Fibroblast of villous mesenchyme (primary cell): ENCODE measurements at regions not wholly inside any gene's neighbourhood (a gene's known extent, or its start where the extent isn't known, plus 50 kb on each side); places are given as distances from the start of the nearest gene placed in this dataset.

Source experiments
- DNase-seq: peaks from one replicate; pipeline ENCODE4 v3.0.0-alpha.2; 2010; ENCODE audit warnings: low read depth
- H3K4me3 ChIP-seq: 2 replicates; pipeline ENCODE4 v1.5.1; 2011; ENCODE audit warnings: low read depth, mild to moderate bottlenecking, low read length
- TF ChIP-seq, protein P1 (sequence below): IDR thresholded peaks from 2 replicates; pipeline ENCODE4 v1.5.1; 2012; ENCODE audit warnings: low read depth, mild to moderate bottlenecking, low read length; ENCODE audit not compliant: insufficient read depth

DNA sequence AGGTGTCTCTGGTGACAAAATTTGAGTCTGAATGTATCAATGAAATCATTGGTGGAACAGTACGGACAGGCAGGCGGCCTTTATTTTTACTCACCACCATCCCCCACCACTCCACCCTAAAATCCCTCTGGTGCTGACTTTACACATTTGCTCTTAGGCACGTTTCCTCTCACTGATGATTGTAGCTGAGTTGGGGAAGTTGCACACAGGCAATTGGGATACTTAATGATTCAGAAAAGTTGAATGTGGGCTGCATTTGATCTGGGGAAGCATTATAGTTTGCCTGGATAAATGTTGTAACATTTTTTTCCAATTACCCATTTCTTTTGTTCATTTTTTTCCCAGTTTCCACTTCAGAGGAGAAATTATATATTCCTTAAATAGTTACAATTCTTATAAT lies 658.4 kb downstream of the TLR4 start:
- TF ChIP-seq, protein P1, sequence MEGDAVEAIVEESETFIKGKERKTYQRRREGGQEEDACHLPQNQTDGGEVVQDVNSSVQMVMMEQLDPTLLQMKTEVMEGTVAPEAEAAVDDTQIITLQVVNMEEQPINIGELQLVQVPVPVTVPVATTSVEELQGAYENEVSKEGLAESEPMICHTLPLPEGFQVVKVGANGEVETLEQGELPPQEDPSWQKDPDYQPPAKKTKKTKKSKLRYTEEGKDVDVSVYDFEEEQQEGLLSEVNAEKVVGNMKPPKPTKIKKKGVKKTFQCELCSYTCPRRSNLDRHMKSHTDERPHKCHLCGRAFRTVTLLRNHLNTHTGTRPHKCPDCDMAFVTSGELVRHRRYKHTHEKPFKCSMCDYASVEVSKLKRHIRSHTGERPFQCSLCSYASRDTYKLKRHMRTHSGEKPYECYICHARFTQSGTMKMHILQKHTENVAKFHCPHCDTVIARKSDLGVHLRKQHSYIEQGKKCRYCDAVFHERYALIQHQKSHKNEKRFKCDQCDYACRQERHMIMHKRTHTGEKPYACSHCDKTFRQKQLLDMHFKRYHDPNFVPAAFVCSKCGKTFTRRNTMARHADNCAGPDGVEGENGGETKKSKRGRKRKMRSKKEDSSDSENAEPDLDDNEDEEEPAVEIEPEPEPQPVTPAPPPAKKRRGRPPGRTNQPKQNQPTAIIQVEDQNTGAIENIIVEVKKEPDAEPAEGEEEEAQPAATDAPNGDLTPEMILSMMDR = no peak
- no peak overlapping the region for H3K4me3 ChIP-seq
- DNase-seq = no peak

DNA sequence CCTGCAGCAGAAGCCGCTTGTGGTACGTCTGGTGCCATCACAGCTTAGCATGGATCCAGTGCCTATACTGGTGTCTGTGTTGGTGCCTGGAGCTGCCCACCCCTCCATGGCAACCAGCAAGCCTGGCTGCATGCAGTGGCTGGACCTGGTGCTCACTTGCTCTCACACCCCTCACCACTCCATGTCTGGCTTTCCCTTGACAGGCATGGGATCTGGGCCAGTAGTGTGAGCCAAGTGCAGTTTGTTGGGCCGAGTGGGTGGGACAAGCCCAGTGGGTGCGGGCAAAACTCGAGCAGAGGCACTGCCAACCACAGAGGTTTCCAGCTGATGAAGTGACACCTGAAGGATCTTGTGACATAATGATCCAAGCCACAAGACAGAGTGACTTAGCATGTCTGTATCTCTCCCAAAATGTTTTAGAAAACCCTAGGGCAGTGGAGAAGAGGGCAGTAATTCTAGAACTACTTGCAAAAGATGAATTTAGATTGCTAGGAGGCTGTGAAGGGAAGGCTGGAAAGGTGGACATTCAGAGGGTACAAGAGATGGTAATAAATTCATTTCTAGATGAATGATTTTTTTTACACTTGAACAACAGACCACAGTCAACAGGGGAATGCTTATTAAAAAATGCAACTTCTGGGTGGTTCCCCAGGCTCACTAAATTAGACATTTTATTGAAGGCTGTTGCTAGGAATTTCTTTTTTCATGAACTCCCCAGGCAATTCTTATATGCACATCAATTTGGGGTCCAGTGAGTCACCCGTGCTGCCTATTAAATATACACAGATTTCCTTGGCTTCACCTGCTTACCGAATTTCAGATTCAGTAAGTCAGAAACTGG lies 660.3 kb downstream of the TLR4 start:
- no peak overlapping the region for H3K4me3 ChIP-seq
- DNase-seq = no peak
- TF ChIP-seq, protein P1 = no peak

DNA sequence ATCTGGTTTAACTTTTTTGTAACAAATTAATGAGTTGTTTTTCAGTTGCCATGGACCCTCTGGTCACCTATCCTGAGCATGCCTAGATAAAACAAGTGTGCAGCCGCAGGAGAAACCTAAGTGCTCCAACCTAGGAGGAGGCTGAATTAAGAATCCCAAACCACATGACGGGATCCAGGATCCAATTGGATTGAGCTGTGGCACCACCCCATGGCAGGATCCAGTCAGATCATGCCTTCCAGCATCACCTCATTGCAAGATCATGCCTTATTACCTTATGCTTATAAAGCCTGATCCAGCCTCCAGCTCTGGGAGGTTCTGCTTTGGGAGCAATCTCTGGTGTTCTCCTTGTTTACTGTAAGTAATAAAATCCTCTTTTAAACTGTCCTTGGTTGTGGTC lies 662.0 kb downstream of the TLR4 start:
- DNase-seq = no peak
- no peak overlapping the region for H3K4me3 ChIP-seq
- TF ChIP-seq, protein P1 = no peak

DNA sequence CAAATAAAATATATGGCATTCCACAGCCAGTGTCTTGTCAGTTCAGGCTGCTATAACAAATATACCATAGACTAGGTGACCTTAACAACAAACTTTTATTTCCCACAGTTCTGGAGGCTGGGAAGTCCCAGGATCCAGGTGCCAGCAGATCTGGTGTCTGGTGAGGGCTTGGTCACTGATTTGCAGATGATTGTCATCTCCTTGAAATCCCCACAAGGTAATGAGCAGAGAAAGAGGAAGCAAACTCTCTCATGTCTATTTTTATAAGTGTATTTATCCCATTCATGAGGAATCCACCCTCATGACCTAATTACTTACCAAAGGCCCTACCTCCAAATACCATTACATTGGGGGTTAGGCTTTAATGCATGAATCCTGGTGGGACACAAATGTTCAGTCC lies 663.2 kb downstream of the TLR4 start:
- no peak for DNase-seq
- H3K4me3 ChIP-seq = no peak overlapping the region
- TF ChIP-seq, protein P1 = no peak

DNA sequence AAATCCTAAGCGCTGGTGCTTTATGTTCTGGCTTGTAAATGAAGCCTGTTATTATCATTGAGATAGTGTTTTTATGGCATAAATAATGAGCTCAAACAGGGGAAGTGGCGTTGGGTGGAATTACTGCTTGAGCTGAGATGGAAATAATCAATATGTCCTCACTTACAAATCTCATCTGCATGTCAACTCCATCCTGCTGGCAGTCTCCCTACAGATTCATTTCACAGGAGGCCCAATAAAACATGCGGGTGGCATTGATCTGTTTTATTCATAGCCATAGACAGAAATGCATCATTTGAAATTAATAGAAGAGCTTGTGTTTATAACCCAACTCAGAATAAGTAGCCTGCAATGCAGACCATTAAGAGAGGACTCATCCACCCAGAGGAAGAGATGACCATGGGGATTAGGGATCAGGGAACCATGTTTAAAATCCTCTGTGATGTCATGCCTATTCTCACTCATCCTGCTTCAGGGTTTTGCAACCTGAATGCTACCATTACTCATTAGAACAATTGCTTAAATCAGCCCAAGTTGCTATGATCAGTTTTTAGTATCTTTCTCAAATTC lies 680.4 kb downstream of the TLR4 start:
- DNase-seq = no peak
- H3K4me3 ChIP-seq = no peak overlapping the region
- TF ChIP-seq, protein P1 = no peak

DNA sequence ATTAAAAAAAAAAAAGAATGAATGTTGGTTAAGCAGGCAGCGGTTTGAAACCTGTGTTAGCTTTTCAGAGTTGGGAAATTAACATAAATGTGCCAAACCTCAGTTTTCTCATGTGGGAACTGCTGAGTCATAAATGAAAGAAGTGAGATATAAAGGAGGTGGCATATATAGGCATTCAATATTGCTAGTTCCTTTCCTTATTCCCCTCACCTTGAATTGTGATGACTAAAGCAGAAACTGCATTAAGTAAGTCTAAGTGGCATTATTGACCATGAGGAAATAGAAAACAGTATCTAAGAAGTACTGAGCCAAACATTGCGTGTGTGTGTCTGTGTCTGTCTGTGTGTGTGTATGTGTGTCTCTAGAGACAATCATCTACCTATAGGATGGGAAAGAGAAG lies 691.2 kb downstream of the TLR4 start:
- DNase-seq = no peak
- TF ChIP-seq, protein P1 = no peak
- no peak overlapping the region for H3K4me3 ChIP-seq
